Fibroblast of pulmonary artery (primary cell): ENCODE measurements at regions not wholly inside any gene's neighbourhood (a gene's known extent, or its start where the extent isn't known, plus 50 kb on each side); places are given as distances from the start of the nearest gene placed in this dataset.
"Not testable (repeated sequence)": the region's sequence is repeated elsewhere in the genome, so short reads cannot be mapped to it uniquely, and the experiment has no call there.

Experiments
- DNase-seq: peaks from one replicate; pipeline ENCODE4 v3.0.0-alpha.2; 2010; ENCODE audit warnings: low read depth
- H3K4me3 ChIP-seq: replicated peaks from 2 replicates; pipeline ENCODE4 v1.5.1; 2011; ENCODE audit warnings: low read depth, mild to moderate bottlenecking, control low read depth, low read length, moderate library complexity
- TF ChIP-seq, protein P1 (sequence below): IDR thresholded peaks from 2 replicates; pipeline ENCODE4 v1.5.1; 2011; ENCODE audit warnings: mild to moderate bottlenecking, control low read depth, low read length, inconsistent platforms; ENCODE audit errors: missing control alignments

DNA sequence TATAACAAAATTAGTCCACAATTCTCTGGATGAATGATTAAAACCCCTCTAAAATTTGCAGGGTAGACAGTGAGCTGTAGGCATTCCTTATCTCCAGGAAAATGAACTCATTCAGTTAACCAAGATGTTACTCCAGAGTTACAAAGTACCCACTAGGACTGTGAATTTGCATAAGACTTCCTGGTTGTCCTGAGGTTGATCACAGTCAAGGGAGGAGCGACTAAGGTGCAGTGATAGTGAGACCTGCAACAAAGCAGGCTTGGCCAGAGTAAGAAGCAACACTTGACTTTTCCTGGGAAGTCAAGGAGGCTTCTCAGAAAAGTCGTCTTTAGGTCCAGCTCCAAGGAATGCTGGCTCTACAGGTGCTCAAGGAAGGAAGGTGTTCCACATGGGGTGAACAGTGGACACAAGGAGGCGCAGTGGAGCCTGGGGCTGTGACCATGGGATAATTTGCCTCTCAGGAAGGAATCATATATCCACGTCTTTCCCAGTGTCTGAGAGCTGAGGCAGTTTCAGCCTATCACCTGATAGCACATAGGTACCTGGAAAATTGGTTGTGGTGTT is 821.1 kb upstream of the EEF2KMT start:
- TF ChIP-seq, protein P1, sequence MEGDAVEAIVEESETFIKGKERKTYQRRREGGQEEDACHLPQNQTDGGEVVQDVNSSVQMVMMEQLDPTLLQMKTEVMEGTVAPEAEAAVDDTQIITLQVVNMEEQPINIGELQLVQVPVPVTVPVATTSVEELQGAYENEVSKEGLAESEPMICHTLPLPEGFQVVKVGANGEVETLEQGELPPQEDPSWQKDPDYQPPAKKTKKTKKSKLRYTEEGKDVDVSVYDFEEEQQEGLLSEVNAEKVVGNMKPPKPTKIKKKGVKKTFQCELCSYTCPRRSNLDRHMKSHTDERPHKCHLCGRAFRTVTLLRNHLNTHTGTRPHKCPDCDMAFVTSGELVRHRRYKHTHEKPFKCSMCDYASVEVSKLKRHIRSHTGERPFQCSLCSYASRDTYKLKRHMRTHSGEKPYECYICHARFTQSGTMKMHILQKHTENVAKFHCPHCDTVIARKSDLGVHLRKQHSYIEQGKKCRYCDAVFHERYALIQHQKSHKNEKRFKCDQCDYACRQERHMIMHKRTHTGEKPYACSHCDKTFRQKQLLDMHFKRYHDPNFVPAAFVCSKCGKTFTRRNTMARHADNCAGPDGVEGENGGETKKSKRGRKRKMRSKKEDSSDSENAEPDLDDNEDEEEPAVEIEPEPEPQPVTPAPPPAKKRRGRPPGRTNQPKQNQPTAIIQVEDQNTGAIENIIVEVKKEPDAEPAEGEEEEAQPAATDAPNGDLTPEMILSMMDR: no peak
- no peak overlapping the region for H3K4me3 ChIP-seq
- DNase-seq: no peak

DNA sequence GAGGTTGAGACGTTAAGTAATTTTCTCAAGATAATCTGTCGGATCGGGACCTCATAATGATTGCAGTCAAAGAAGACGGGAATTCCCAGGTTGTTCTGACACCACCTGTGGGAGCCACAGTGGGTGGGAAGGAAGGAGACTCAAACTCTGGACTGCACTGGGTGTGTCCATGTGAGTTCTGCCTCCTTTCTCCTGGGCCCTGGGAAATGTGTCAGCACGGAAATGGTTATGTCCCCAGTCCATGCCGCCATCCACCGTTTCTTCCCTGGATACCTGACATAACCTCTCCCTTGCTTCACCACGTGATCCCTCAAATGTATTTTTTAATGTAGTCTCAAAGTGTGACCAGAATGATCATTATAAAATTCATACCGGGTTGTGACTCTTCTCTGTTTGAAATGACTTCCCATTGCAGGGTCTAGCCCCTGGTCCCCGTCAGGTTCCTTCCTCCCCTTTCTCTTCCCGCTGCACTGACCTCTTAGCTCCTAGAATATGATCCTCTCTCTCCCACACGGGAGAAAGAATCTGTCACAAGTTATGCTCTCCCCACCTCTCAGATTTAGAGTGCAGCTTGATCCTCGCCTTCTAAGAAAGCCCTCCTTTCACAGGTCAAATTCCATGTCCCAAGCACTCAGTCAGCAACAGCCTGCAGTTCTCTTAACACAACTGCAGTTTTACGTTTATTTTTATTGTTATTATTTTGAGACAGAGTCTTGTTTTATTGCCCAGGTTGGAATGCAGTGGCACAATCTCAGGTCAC is 820.0 kb upstream of the EEF2KMT start:
- TF ChIP-seq, protein P1: no peak
- no peak for DNase-seq
- no peak overlapping the region for H3K4me3 ChIP-seq

DNA sequence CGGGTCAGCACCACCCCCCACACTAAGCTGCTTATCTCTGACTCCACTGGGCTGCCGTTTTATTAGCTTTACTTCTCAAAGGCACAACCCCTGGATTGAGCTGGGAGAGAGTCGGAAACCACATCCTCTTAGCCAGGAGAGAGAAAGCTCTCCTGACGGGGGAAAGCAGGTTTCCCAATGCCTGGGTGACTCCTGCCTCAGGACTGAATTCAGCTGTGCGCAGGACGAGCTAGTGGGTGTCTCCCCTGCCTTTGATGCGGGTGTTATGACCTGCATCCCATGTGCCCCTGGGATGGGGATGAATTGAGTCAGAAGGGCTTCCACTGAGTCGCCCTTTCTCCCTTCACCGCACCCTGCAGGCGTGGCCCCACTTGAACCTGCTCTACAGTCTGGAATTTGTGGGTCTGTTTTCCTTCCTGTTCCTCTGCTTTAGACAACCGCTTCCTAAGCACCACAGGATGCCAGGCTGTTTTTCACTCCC is 819.2 kb upstream of the EEF2KMT start:
- no peak overlapping the region for H3K4me3 ChIP-seq
- TF ChIP-seq, protein P1: no peak
- no peak for DNase-seq

- H3K4me3 ChIP-seq: no peak overlapping the region
- TF ChIP-seq, protein P1: no peak
- DNase-seq: no peak
Observed at GRCh38 chr16:5911241-5911640, 813.6 kb upstream of the EEF2KMT start.

GRCh38 chr16:5909556-5909955 is 812.0 kb upstream of the EEF2KMT start:
- not testable (repeated sequence) for H3K4me3 ChIP-seq, DNase-seq

- H3K4me3 ChIP-seq: no peak overlapping the region
- TF ChIP-seq, protein P1: no peak
- DNase-seq: no peak
Observed at GRCh38 chr16:5907544-5907943, 809.9 kb upstream of the EEF2KMT start.

DNA sequence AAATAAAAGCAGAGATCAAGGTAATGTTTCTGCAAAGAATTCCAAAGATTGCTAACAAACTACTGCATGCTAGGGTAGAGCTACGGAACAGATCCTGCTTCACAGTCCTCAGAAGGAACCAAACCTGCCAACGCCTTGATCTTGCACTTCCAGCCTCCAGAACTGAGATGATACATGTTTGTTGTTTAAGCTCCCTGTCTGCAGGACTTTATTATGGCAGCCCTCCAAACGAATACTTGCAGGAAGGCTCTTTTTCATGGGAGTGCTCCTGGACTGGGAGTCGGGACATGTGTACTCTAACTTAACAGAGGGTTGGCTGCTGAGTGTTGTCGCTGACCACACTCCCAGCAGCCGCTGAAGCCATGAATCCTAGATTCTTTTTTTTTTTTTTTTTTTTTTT is 808.8 kb upstream of the EEF2KMT start:
- no peak overlapping the region for H3K4me3 ChIP-seq
- TF ChIP-seq, protein P1: no peak
- no peak for DNase-seq
